Mucosa of rectum (tissue), 2 donors: ENCODE measurements at regions not wholly inside any gene's neighbourhood (a gene's known extent, or its start where the extent isn't known, plus 50 kb on each side); places are given as distances from the start of the nearest gene placed in this dataset.

Source experiments
- H3K27ac ChIP-seq, 2 donors: one replicate each; pipeline ENCODE4 v1.7.0; 2013; ENCODE audit warnings: inconsistent platforms in 2 of 2, low read depth in 2 of 2, low read length in 2 of 2
- H3K27me3 ChIP-seq, 2 donors: one replicate each; pipeline ENCODE4 v1.7.0; 2013; ENCODE audit warnings: low read length in 2 of 2; ENCODE audit not compliant: control insufficient read depth in 2 of 2, insufficient read depth in 2 of 2
- H3K36me3 ChIP-seq, 2 donors: one replicate each; pipeline ENCODE4 v1.7.0; 2013; ENCODE audit warnings: low read length in 2 of 2; ENCODE audit not compliant: control insufficient read depth in 2 of 2, insufficient read depth in 2 of 2
- H3K4me1 ChIP-seq, 2 donors: one replicate each; pipeline ENCODE4 v1.7.0; 2013; ENCODE audit warnings: low read length in 2 of 2, mild to moderate bottlenecking in 1 of 2; ENCODE audit not compliant: control insufficient read depth in 2 of 2, insufficient read depth in 2 of 2
- H3K4me3 ChIP-seq, 2 donors: one replicate each; pipeline ENCODE4 v1.7.0; 2013; ENCODE audit warnings: low read length in 2 of 2
- H3K9ac ChIP-seq, 2 donors: one replicate each; pipeline ENCODE4 v1.7.0; 2013; ENCODE audit warnings: low read length in 2 of 2, low read depth in 1 of 2, mild to moderate bottlenecking in 1 of 2
- H3K9me3 ChIP-seq, 2 donors: one replicate each; pipeline ENCODE4 v1.7.0; 2013; ENCODE audit warnings: low read length in 2 of 2; ENCODE audit not compliant: control insufficient read depth in 2 of 2
- donor health status: healthy.
- donor health status: Normal muscosa, but diverticular disease.

DNA sequence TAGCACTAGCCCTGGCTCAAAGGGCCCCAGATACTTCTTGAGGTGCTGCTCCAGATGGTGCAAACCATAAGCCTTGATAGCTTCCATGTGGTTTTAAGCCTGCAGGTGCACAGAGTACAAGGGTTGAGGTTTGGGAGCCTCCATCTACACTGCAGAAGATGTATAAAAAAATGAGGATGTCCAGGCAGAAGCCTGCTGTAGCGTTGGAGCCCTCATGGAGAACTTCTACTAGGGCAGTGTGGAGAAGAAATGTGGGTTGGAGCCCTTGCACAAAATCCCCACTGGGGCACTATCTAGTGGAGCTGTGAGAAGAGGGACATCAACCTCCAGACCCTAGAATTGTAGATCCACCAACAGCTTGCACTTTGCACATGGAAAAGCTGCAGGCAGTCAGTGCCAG, 231.9 kb downstream of the CHIC2 start:
- Histone ChIP-seq H3K4me1 (no peaks in the 10 kb centered on the region), H3K4me3 (no peak overlapping the region), H3K9ac (no peak overlapping the region), H3K27me3 (no peaks in the 10 kb centered on the region), H3K36me3 (no peaks in the 10 kb centered on the region), H3K9me3 (peaks cover 5 to 8% of the 10 kb centered on the region in 2 donors), H3K27ac (no peak overlapping the region)

DNA sequence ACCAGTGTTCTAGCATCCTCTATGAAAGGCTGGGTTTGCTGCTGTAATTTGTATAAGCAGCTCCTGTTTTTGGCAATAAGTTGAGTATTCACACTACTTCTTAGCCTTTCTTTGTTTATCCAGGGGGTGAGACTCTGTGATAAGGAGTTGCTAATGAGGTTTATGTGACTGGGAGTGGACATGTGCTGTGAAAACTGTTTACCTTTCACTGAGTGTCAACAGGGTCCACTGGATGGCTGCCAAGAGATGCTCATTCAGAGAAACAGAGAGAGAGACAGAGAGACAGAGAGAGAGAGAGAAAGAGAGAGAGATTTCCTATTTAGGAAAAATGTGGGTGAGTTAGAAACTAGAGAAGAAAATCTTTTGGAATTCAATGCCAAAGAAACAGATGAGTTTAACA, 233.9 kb downstream of the CHIC2 start:
- no peak overlapping the region for H3K27ac ChIP-seq
- H3K4me1 ChIP-seq, result no peaks in the 10 kb centered on the region
- no peaks in the 10 kb centered on the region for H3K27me3 ChIP-seq
- H3K36me3 ChIP-seq, result no peaks in the 10 kb centered on the region
- peaks cover 5 to 8% of the 10 kb centered on the region in 2 donors for H3K9me3 ChIP-seq
- H3K4me3 ChIP-seq, result no peak overlapping the region
- no peak overlapping the region for H3K9ac ChIP-seq

DNA sequence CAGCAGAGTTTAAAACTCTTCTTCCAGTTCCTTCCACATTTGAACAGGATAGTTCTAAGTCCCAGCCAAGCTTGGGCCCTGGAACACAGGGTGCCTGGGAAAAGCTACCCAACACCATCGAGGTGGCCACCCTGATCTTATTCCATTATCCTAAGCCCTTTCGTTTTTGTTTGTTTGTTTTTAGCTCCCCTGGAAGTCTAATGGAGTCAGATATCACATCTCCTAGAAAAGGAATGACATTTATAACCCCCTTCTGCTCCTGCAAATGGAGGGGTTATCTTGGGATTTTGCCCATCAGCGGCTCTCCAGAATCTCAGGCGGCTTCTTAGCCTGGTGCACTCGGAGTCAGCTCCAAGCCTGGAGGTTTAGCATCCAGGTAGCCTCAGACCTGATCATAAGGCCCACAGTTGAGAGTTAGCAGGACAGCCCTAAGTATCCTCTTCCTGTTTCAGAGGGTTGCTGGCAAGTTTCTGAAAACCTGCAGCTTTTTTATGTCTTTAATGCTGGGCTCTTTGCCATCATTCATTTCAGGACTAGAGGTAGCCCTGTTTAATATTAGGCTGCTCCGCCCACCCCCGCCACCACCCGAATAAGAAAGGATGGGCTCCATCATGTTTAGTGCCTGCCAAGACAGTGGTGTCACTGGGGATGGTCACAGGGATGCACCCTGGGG, 230.0 kb upstream of the LNX1 start:
- Histone ChIP-seq H3K27me3 (no peaks in the 10 kb centered on the region), H3K9ac (no peak overlapping the region), H3K27ac (no peak overlapping the region), H3K4me1 (no peaks in the 10 kb centered on the region), H3K36me3 (no peaks in the 10 kb centered on the region), H3K9me3 (no peaks in the 10 kb centered on the region), H3K4me3 (no peak overlapping the region)

DNA sequence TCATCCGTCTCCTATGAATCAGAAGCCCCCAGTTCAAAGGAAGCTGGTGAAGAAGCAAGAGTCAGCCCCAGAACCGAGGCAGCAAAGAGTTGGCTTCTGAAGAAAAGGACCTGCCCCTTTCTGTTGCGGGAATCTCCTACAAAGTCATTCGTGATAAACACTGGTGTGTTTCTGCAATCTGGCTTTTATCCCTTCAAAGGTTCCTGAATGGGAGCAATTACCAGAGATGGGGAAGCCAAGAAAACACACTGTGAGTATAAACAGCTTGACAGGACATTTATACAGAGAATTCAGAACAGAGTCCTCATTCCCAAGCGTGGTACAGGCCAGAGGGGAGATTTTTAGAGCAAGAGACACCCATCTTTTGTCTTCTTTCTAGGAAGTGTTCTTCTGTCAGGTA, 226.8 kb upstream of the LNX1 start:
- no peaks in the 10 kb centered on the region for H3K9me3 ChIP-seq
- no peak overlapping the region for H3K9ac ChIP-seq
- H3K27me3 ChIP-seq, result no peaks in the 10 kb centered on the region
- no peaks in the 10 kb centered on the region for H3K36me3 ChIP-seq
- H3K27ac ChIP-seq, result no peak overlapping the region
- no peak overlapping the region for H3K4me3 ChIP-seq
- H3K4me1 ChIP-seq, result no peaks in the 10 kb centered on the region

DNA sequence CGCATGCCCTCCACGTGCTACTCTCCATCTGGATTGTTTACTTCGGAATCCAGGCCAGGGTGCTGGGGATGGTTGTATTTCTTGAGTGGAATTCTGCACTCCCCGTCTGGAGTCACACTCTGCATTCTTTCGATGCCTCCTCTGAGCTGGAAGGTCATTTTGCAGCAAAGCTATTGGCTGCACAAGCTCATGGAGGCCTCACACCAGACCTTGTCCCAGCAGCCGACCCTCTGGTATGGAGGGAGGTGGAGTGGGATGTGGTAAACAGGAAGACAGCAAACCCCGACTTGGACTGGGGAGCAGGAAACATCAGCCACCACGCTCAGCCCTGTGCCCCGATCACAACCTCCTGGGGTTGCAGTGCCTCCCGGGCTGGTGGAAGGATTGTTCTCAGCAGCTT, 225.3 kb upstream of the LNX1 start:
- Histone ChIP-seq H3K9ac (no peak overlapping the region), H3K36me3 (no peaks in the 10 kb centered on the region), H3K4me1 (no peaks in the 10 kb centered on the region), H3K27me3 (no peaks in the 10 kb centered on the region), H3K9me3 (no peaks in the 10 kb centered on the region), H3K4me3 (no peak overlapping the region), H3K27ac (no peak overlapping the region)

DNA sequence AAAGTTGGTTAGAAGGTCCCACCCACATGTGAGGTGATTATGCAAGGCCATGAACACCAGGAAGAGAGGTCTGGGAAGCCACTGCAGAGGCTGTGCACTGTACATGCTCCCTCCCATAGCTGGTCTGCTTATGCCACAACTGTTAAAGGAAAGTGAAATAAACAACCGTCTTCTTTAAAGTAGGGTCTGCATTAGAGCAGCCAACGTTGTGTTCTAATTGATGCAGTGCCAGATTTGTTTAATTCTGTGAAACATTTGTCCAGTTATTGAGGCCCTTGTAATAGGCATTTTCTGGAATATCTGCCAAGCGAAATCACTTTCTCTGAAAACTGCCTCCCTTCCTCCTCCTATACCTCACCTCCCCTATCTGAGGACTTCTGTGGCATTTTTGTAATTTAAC, 224.0 kb upstream of the LNX1 start:
- H3K4me3 ChIP-seq, result no peak overlapping the region
- H3K4me1 ChIP-seq, result no peaks in the 10 kb centered on the region
- no peak overlapping the region for H3K9ac ChIP-seq
- no peak overlapping the region for H3K27ac ChIP-seq
- H3K36me3 ChIP-seq, result no peaks in the 10 kb centered on the region
- H3K9me3 ChIP-seq, result no peaks in the 10 kb centered on the region
- H3K27me3 ChIP-seq, result no peaks in the 10 kb centered on the region

DNA sequence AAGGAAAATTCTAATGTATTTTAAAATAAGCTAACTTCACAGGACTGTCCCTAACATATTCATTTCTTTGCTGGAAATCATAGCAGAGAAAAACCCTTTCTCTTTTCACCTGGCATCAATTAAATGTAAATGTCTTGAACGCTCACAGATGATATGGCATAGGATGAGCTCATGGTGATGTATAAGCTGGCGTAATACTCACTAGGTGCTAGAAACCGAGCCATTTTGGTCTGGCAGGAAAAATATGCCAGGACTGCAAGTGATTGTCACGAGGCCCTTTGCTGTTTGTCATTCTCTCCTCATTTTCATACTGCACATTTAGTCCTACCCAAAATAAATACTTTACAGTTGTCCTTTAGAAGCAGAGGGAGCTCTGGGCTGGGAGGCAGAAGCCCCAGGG, 222.7 kb upstream of the LNX1 start:
- Histone ChIP-seq H3K4me3 (no peak overlapping the region), H3K4me1 (no peaks in the 10 kb centered on the region), H3K9me3 (no peaks in the 10 kb centered on the region), H3K36me3 (no peaks in the 10 kb centered on the region), H3K27ac (no peak overlapping the region), H3K9ac (no peak overlapping the region), H3K27me3 (no peaks in the 10 kb centered on the region)

DNA sequence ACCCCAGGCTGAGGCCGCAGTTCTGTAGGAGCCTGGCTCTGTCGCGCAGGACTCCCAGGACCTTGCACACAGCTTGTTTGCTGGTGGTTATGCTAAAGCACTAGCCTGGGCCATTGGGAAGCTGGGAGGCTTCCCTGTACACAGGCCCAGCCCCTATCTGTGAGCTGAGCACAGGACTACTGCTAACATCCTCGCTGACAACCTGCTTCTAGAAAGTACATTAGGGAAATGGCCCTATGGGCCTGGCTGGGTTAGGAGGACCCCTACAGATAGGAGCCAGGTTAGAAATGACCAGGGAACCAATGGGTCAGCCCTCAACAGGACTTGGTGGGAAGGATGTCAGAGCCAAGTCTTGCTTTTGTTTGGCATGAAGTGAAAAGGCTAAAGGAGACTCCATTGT, 219.4 kb upstream of the LNX1 start:
- H3K27ac ChIP-seq, result no peak overlapping the region

DNA sequence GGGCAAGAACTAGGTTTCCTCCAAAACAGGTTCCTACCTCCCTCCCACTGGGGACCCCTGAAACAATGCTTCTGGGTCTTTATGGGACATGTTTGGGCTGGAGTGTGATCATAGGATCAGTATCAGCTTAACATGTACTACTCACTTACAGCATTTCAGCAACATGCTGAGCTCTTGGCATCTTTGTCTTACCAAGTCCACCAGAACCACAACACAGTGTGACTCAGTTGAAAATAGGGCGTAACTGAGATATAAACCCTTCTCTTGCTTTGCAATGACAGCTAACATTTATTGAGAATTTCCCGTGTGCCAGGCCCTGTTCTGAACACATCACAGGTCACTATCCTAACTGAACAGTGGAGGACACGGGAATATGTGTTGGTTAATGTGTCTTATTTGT, 218.5 kb upstream of the LNX1 start:
- Histone ChIP-seq H3K9ac (no peak overlapping the region), H3K4me3 (no peak overlapping the region), H3K9me3 (no peaks in the 10 kb centered on the region), H3K27ac (no peak overlapping the region), H3K36me3 (no peaks in the 10 kb centered on the region), H3K4me1 (no peaks in the 10 kb centered on the region), H3K27me3 (peaks cover 0 to 2% of the 10 kb centered on the region in 2 donors)

More for the DNA sequence above, 219.4 kb upstream of the LNX1 start:
- Histone ChIP-seq H3K36me3 (no peaks in the 10 kb centered on the region), H3K27me3 (peaks cover 0 to 2% of the 10 kb centered on the region in 2 donors), H3K4me1 (no peaks in the 10 kb centered on the region), H3K9ac (no peak overlapping the region), H3K9me3 (no peaks in the 10 kb centered on the region), H3K4me3 (no peak overlapping the region)

DNA sequence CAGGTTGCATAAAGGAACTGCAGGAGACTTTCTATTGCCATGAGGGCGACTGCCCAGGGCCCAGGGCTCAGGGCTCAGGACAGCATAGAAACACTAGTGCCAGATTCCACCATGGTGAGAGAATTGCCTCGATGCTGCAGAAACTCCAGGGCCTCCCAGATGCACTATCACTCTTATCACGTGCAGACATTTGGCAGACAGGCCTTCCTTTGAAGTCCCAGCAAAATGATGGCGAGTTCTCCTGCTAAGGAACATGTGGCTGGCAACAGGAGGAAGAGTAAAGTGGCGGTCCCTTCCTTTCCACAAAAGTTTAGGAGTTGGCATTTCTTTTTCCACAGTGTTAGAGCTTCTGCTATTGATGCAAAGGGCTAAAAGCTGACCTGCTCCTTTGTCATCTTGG, 214.0 kb upstream of the LNX1 start:
- H3K4me1 ChIP-seq, result no peaks in the 10 kb centered on the region
- H3K27me3 ChIP-seq, result peaks cover 0 to 2% of the 10 kb centered on the region in 2 donors
- no peak overlapping the region for H3K4me3 ChIP-seq
- H3K9me3 ChIP-seq, result no peaks in the 10 kb centered on the region
- H3K36me3 ChIP-seq, result no peaks in the 10 kb centered on the region
- no peak overlapping the region for H3K27ac ChIP-seq
- H3K9ac ChIP-seq, result no peak overlapping the region

DNA sequence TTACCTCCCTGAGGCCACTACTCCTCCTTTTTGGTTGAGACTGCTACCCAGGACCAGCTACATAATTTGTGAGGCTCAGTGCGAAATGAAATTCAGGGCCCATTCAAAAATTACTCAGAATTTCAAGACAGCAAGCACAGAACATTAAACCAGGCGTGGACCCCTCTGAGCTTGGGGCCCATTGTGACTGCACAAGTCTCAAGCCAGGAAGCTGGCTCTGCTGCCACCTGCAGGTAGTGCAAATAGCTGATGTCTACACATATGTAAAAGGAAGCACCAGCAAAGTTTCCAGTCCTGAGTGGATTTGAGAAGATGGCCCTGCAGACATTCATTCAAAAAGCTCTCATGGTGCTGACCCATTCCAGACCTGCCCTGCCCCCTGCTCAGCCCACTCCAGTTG, 213.4 kb upstream of the LNX1 start:
- H3K27me3 ChIP-seq, result peaks cover 0 to 2% of the 10 kb centered on the region in 2 donors
- H3K9ac ChIP-seq, result no peak overlapping the region
- no peak overlapping the region for H3K27ac ChIP-seq
- no peaks in the 10 kb centered on the region for H3K36me3 ChIP-seq
- no peaks in the 10 kb centered on the region for H3K4me1 ChIP-seq
- no peak overlapping the region for H3K4me3 ChIP-seq
- H3K9me3 ChIP-seq, result no peaks in the 10 kb centered on the region
